ENCODE measurements at regions not wholly inside any gene's neighbourhood (a gene's known extent, or its start where the extent isn't known, plus 50 kb on each side); places are given as distances from the start of the nearest gene placed in this dataset.

- Histone ChIP-seq H3K4ac (replicated peaks; ENCODE audit: insufficient read length, low read depth, low read length) (no peak overlapping the region), H4K8ac (ENCODE audit: extremely low read depth, insufficient read depth, low read length) (no peak overlapping the region), H3K36me3 (ENCODE audit: control insufficient read depth in 2 of 4, insufficient read depth in 4 of 4, low read length in 3 of 4) (no peaks in the 10 kb centered on the region), H3K4me2 (ENCODE audit: insufficient read depth in 1 of 2, low read depth in 2 of 2, low read length in 2 of 2) (no peak overlapping the region), H3K23ac (ENCODE audit: insufficient read length) (no peak overlapping the region), H3K18ac (ENCODE audit: extremely low read depth, low read length) (no peak overlapping the region), H2BK12ac (ENCODE audit: low read depth, low read length) (no peak overlapping the region), H3K9ac (replicated peaks in 1 of 4; ENCODE audit: extremely low read depth in 1 of 4, low read depth in 3 of 4, low read length in 3 of 4) (no peak overlapping the region), H3K27me3 (replicated peaks in 1 of 4; ENCODE audit: control insufficient read depth in 3 of 4, extremely low read depth in 1 of 4, insufficient read depth in 3 of 4, low read length in 3 of 4) (no peaks in the 10 kb centered on the region), H3K27ac (ENCODE audit: low read depth, low read length) (no peak overlapping the region), H3K79me1 (ENCODE audit: low read depth, low read length) (no peaks in the 10 kb centered on the region), H2AFZ (ENCODE audit: low read length) (no peak overlapping the region), H3K23me2 (ENCODE audit: low read depth, low read length) (no peaks in the 10 kb centered on the region), H2BK20ac (ENCODE audit: low read length) (no peak overlapping the region), H3K56ac (replicated peaks; ENCODE audit: insufficient read length, low read depth, low read length) (no peak overlapping the region), H3K4me1 (replicated peaks in 1 of 4; ENCODE audit: control insufficient read depth in 3 of 4, insufficient read depth in 4 of 4, low read length in 3 of 4) (no peaks in the 10 kb centered on the region), H2BK5ac (ENCODE audit: low read depth, low read length) (no peak overlapping the region), H4K5ac (ENCODE audit: insufficient read length, low read depth, low read length) (no peak overlapping the region), H2BK15ac (ENCODE audit: low read length) (no peak overlapping the region), H3K79me2 (ENCODE audit: control insufficient read depth in 1 of 2, insufficient read depth in 2 of 2, low read length in 2 of 2) (no peaks in the 10 kb centered on the region), H3K4me3 (ENCODE audit: extremely low read depth in 1 of 4, insufficient read depth in 2 of 4, low read depth in 3 of 4, low read length in 4 of 4) (no peak overlapping the region), H3K14ac (ENCODE audit: insufficient read length) (no peak overlapping the region), H2BK120ac (replicated peaks; ENCODE audit: low read depth, low read length) (no peak overlapping the region), H2AK5ac (ENCODE audit: low read depth, low read length) (no peak overlapping the region), H4K91ac (replicated peaks; ENCODE audit: insufficient read length, low read length) (no peak overlapping the region), H3K9me3 (ENCODE audit: insufficient read depth in 2 of 2, low read depth in 1 of 2, low read length in 1 of 2) (no peaks in the 10 kb centered on the region), H4K20me1 (replicated peaks in 1 of 2; ENCODE audit: control insufficient read depth in 1 of 2, insufficient read depth in 2 of 2, low read length in 2 of 2) (no peaks in the 10 kb centered on the region)
- no peak for TF ChIP-seq RFX5 (IDR thresholded peaks at IDR 0.05; ENCODE audit: borderline replicate concordance, low read depth, low read length)
- no peak for TF ChIP-seq KDM4A (IDR thresholded peaks at IDR 0.05; ENCODE audit: low read depth, low read length, severe bottlenecking)
- TF ChIP-seq CHD2 (IDR thresholded peaks at IDR 0.05; ENCODE audit: low read length): no peak
- TF ChIP-seq SIN3A (conservative IDR thresholded peaks at IDR 0.05 in 1 of 2, IDR thresholded peaks at IDR 0.05 in 1 of 2; ENCODE audit: low read depth in 1 of 2, low read length in 2 of 2): no peak
- TF ChIP-seq MAFK (IDR thresholded peaks at IDR 0.05; ENCODE audit: low read depth, low read length): no peak
- TF ChIP-seq JUN (IDR thresholded peaks at IDR 0.05; ENCODE audit: low read depth, low read length): no peak
- TF ChIP-seq TBP (IDR thresholded peaks at IDR 0.05; ENCODE audit: low read depth, low read length): no peak
- no peak for TF ChIP-seq CREB1 (IDR thresholded peaks at IDR 0.05)
- no peak for TF ChIP-seq KDM1A (IDR thresholded peaks at IDR 0.05; ENCODE audit: borderline replicate concordance, low read length)
- TF ChIP-seq HDAC2 (IDR thresholded peaks at IDR 0.05; ENCODE audit: borderline replicate concordance in 1 of 2, low read depth in 2 of 2, low read length in 2 of 2): no peak
- no peak for TF ChIP-seq SIX5 (IDR thresholded peaks at IDR 0.05; ENCODE audit: low read depth, low read length)
- no peak for TF ChIP-seq RNF2 (IDR thresholded peaks at IDR 0.05; ENCODE audit: borderline replicate concordance, low read depth, low read length, missing control alignments, poor library complexity, severe bottlenecking)
- DNase-seq (ENCODE audit: low read depth in 1 of 2, low spot score in 2 of 2) (no peak), FAIRE-seq (no peak)
- 93% methylated on average over 4 of the region's 4 CpGs; no CpG with 5 or more reads in 1 of the 2 experiments for WGBS, 2 experiments (ENCODE audit: extremely low coverage in 1 of 2, insufficient coverage in 1 of 2, insufficient read length in 1 of 2, insufficient replicate concordance in 2 of 2, low coverage in 1 of 2, low lambda C conversion rate in 2 of 2, missing lambda C conversion rate in 1 of 2)
- POLR2A ChIA-PET (ENCODE audit: partially characterized antibody): interaction anchor here (1.5 kb wide), 1 partner anchor 19 kb away, joined by 3 read pairs; no protein-coding TSS in a partner anchor
- CTCF ChIA-PET (ENCODE audit: partially characterized antibody): interaction anchor here (1.0 to 1.7 kb wide), 4 partner anchors 16 to 19 kb away, joined by 3 to 5 read pairs (median 4); no protein-coding TSS in a partner anchor
These were observed 101.7 kb downstream of the TMEM100 start for GRCh38 chr17:55620945-55621344.

All from H1 (cell line).